ENCODE measurements at regions not wholly inside any gene's neighbourhood (a gene's known extent, or its start where the extent isn't known, plus 50 kb on each side); places are given as distances from the start of the nearest gene placed in this dataset.

DNA sequence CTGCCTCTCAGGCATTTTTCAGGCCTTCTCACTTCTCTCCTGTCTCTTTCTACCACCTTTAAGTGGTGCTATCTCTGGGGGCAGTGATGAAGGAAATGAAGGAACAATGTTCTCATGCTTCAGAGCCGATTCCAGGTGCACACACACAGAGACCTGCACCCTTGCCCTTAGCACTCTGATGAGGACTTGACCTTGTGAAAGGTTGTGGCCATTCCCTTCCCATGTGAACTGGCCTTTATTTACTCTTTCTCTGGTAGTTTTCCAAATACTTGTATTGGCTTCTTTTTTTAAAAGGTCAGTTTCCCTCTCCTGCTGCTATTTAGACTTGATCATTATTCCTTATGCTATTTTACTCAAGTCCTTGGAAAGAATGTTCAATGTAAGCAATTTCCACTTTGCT lies 188.6 kb downstream of the MDFIC start:
- H3K4me3 ChIP-seq: no peak overlapping the region
- no peak overlapping the region for H2AFZ ChIP-seq (ENCODE audit: control insufficient read depth, low read depth, low read length)
- no peaks in the 10 kb centered on the region for H3K27me3 ChIP-seq (replicated peaks in 1 of 2; ENCODE audit: control insufficient read depth in 2 of 2, insufficient read depth in 2 of 2, low read length in 1 of 2)
- no peak overlapping the region for H3K4me2 ChIP-seq (ENCODE audit: control insufficient read depth, insufficient read depth)
- FAIRE-seq (no peak), DNase-seq (ENCODE audit: low read depth, low spot score) (no peak), ATAC-seq (no peak)
- no peaks in the 10 kb centered on the region for H3K79me2 ChIP-seq (ENCODE audit: control insufficient read depth, insufficient read depth, low read length)
- H3K9me3 ChIP-seq (replicated peaks; ENCODE audit: control insufficient read depth, insufficient read depth, low read length): no peaks in the 10 kb centered on the region
- H3K9ac ChIP-seq (ENCODE audit: control insufficient read depth, insufficient read depth, low read length): no peak overlapping the region
- no TSS peak for BruUV-seq (replicated peaks)
- H3K4me1 ChIP-seq (ENCODE audit: control insufficient read depth, insufficient read depth, low read length): no peaks in the 10 kb centered on the region
- SMC1A ChIA-PET (ENCODE audit: uncharacterized antibody, unreplicated experiment): interaction anchor here (1.0 kb wide), 1 partner anchor 8 kb away, joined by 3 read pairs; no protein-coding TSS in a partner anchor
- no peaks in the 10 kb centered on the region for H4K20me1 ChIP-seq (ENCODE audit: control insufficient read depth, insufficient read depth)
- no peaks in the 10 kb centered on the region for H3K36me3 ChIP-seq (ENCODE audit: control insufficient read depth in 2 of 2, insufficient read depth in 2 of 2, low read length in 1 of 2)
- no peak overlapping the region for H3K27ac ChIP-seq (ENCODE audit: control insufficient read depth, insufficient read depth)
- in situ Hi-C loops (cut with MboI) (no loop called here), intact Hi-C loops (cut with micrococcal nuclease; ENCODE audit: unreplicated experiment) (no loop called here)
- RAD21 ChIA-PET (ENCODE audit: unreplicated experiment): no interaction called here
- WGBS (ENCODE audit: insufficient coverage, insufficient replicate concordance, low lambda C conversion rate, missing lambda C conversion rate): 29% methylated on average over 1 of the region's 1 CpG
- CTCF ChIA-PET: interaction anchor here (0.6 to 1.4 kb wide), 3 partner anchors 10 to 978 kb away, joined by 3 read pairs; no protein-coding TSS in a partner anchor
- POLR2A ChIA-PET: no interaction called here
- TF ChIP-seq, protein P1, sequence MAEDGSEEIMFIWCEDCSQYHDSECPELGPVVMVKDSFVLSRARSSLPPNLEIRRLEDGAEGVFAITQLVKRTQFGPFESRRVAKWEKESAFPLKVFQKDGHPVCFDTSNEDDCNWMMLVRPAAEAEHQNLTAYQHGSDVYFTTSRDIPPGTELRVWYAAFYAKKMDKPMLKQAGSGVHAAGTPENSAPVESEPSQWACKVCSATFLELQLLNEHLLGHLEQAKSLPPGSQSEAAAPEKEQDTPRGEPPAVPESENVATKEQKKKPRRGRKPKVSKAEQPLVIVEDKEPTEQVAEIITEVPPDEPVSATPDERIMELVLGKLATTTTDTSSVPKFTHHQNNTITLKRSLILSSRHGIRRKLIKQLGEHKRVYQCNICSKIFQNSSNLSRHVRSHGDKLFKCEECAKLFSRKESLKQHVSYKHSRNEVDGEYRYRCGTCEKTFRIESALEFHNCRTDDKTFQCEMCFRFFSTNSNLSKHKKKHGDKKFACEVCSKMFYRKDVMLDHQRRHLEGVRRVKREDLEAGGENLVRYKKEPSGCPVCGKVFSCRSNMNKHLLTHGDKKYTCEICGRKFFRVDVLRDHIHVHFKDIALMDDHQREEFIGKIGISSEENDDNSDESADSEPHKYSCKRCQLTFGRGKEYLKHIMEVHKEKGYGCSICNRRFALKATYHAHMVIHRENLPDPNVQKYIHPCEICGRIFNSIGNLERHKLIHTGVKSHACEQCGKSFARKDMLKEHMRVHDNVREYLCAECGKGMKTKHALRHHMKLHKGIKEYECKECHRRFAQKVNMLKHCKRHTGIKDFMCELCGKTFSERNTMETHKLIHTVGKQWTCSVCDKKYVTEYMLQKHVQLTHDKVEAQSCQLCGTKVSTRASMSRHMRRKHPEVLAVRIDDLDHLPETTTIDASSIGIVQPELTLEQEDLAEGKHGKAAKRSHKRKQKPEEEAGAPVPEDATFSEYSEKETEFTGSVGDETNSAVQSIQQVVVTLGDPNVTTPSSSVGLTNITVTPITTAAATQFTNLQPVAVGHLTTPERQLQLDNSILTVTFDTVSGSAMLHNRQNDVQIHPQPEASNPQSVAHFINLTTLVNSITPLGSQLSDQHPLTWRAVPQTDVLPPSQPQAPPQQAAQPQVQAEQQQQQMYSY (CRISPR knock-in tag; IDR thresholded peaks at IDR 0.05): no peak
- no peak for TF ChIP-seq IKZF1 (conservative IDR thresholded peaks at IDR 0.05)
- TF ChIP-seq, protein P2, sequence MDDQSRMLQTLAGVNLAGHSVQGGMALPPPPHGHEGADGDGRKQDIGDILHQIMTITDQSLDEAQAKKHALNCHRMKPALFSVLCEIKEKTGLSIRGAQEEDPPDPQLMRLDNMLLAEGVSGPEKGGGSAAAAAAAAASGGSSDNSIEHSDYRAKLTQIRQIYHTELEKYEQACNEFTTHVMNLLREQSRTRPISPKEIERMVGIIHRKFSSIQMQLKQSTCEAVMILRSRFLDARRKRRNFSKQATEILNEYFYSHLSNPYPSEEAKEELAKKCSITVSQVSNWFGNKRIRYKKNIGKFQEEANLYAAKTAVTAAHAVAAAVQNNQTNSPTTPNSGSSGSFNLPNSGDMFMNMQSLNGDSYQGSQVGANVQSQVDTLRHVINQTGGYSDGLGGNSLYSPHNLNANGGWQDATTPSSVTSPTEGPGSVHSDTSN (IDR thresholded peaks at IDR 0.05; ENCODE audit: insufficient replicate concordance, low read depth, low read length): no peak
- TF ChIP-seq ZBED1 (IDR thresholded peaks at IDR 0.05; ENCODE audit: borderline replicate concordance): no peak
- no peak for TF ChIP-seq ZNF24 (IDR thresholded peaks at IDR 0.05)
- TF ChIP-seq ZZZ3 (IDR thresholded peaks at IDR 0.05; ENCODE audit: control insufficient read depth, insufficient read length, low read depth): no peak
- TF ChIP-seq POLR2A (IDR thresholded peaks at IDR 0.05; ENCODE audit: low read depth, low read length): no peak
- no peak for TF ChIP-seq SP1 (IDR thresholded peaks at IDR 0.05; ENCODE audit: low read depth, low read length)
- no peak for TF ChIP-seq SREBF1 (IDR thresholded peaks at IDR 0.05; ENCODE audit: low read length)
- no peak for TF ChIP-seq YY1 (IDR thresholded peaks at IDR 0.05; ENCODE audit: low read depth, low read length)
- TF ChIP-seq NFIC (IDR thresholded peaks at IDR 0.05; ENCODE audit: low read depth, low read length): no peak
- TF ChIP-seq, protein P3, sequence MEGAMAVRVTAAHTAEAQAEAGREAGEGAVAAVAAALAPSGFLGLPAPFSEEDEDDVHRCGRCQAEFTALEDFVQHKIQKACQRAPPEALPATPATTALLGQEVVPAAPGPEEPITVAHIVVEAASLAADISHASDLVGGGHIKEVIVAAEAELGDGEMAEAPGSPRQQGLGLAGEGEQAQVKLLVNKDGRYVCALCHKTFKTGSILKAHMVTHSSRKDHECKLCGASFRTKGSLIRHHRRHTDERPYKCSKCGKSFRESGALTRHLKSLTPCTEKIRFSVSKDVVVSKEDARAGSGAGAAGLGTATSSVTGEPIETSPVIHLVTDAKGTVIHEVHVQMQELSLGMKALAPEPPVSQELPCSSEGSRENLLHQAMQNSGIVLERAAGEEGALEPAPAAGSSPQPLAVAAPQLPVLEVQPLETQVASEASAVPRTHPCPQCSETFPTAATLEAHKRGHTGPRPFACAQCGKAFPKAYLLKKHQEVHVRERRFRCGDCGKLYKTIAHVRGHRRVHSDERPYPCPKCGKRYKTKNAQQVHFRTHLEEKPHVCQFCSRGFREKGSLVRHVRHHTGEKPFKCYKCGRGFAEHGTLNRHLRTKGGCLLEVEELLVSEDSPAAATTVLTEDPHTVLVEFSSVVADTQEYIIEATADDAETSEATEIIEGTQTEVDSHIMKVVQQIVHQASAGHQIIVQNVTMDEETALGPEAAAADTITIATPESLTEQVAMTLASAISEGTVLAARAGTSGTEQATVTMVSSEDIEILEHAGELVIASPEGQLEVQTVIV (IDR thresholded peaks at IDR 0.05; ENCODE audit: borderline replicate concordance, partially characterized antibody): no peak
- TF ChIP-seq ASH2L (IDR thresholded peaks at IDR 0.05; ENCODE audit: borderline replicate concordance, low read depth): no peak
- no peak for TF ChIP-seq FOXK2 (IDR thresholded peaks at IDR 0.05)
- TF ChIP-seq, protein P4, sequence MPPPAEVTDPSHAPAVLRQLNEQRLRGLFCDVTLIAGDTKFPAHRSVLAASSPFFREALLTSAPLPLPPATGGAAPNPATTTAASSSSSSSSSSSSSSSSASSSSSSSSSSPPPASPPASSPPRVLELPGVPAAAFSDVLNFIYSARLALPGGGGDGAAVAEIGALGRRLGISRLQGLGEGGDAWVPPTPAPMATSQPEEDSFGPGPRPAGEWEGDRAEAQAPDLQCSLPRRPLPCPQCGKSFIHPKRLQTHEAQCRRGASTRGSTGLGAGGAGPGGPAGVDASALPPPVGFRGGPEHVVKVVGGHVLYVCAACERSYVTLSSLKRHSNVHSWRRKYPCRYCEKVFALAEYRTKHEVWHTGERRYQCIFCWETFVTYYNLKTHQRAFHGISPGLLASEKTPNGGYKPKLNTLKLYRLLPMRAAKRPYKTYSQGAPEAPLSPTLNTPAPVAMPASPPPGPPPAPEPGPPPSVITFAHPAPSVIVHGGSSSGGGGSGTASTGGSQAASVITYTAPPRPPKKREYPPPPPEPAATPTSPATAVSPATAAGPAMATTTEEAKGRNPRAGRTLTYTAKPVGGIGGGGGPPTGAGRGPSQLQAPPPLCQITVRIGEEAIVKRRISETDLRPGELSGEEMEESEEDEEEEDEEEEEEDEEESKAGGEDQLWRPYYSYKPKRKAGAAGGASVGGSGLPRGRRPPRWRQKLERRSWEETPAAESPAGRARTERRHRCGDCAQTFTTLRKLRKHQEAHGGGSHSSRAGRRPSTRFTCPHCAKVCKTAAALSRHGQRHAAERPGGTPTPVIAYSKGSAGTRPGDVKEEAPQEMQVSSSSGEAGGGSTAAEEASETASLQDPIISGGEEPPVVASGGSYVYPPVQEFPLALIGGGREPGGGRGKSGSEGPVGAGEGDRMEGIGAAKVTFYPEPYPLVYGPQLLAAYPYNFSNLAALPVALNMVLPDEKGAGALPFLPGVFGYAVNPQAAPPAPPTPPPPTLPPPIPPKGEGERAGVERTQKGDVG (CRISPR knock-in tag; IDR thresholded peaks at IDR 0.05): no peak
- TF ChIP-seq SMC3 (IDR thresholded peaks at IDR 0.05; ENCODE audit: borderline replicate concordance, low read length): no peak
